ENCODE measurements at regions not wholly inside any gene's neighbourhood (a gene's known extent, or its start where the extent isn't known, plus 50 kb on each side); places are given as distances from the start of the nearest gene placed in this dataset.

- TF ChIP-seq ASH2L (IDR thresholded peaks at IDR 0.05; ENCODE audit: low read length) (no peak), BCL11A (IDR thresholded peaks at IDR 0.05; ENCODE audit: low read depth in 2 of 2, low read length in 2 of 2) (no peak), POU5F1 (IDR thresholded peaks at IDR 0.05; ENCODE audit: low read depth, low read length) (no peak), KDM1A (IDR thresholded peaks at IDR 0.05; ENCODE audit: borderline replicate concordance, low read length) (no peak), POLR2AphosphoS5 (IDR thresholded peaks at IDR 0.05; ENCODE audit: low read depth, low read length) (no peak), E2F6 (IDR thresholded peaks at IDR 0.05) (no peak), NRF1 (IDR thresholded peaks at IDR 0.05; ENCODE audit: low read depth, low read length) (no peak), SP1 (IDR thresholded peaks at IDR 0.05; ENCODE audit: low read depth, low read length) (no peak)
Measured at GRCh38 chr5:61808091-61808490, 476.0 kb downstream of the ZSWIM6 start (continued).
